Suprapubic skin (tissue), 4 donors: ENCODE measurements at regions not wholly inside any gene's neighbourhood (a gene's known extent, or its start where the extent isn't known, plus 50 kb on each side); places are given as distances from the start of the nearest gene placed in this dataset.

ENCODE experiments used
- DNase-seq, 2 donors: peaks; one replicate each; pipeline ENCODE4 v3.0.0-alpha.2; 2019; ENCODE audit warnings: low spot score in 2 of 2
- H3K27ac ChIP-seq: fragments of 200-600 bp; sonication (generic); one replicate; pipeline ENCODE4 v1.5.1; 2019
- H3K27me3 ChIP-seq: fragments of 200-600 bp; sonication (generic); one replicate; pipeline ENCODE4 v1.5.1; 2019
- H3K36me3 ChIP-seq: fragments of 200-600 bp; sonication (generic); one replicate; pipeline ENCODE4 v1.5.1; 2019
- H3K4me1 ChIP-seq: fragments of 200-600 bp; sonication (generic); one replicate; pipeline ENCODE4 v1.5.1; 2019
- H3K4me3 ChIP-seq: fragments of 200-600 bp; sonication (generic); one replicate; pipeline ENCODE4 v1.5.1; 2019; ENCODE audit warnings: mild to moderate bottlenecking
- H3K9me3 ChIP-seq: fragments of 200-600 bp; sonication (generic); one replicate; pipeline ENCODE4 v1.5.1; 2019
- EP300 ChIP-seq: sonication (generic); formaldehyde crosslinking; IDR thresholded peaks from one replicate; pipeline ENCODE4 v1.6.1; 2017; ENCODE audit warnings: antibody characterized with exemption
- POLR2A ChIP-seq, 2 donors: fragments of 450-650 bp; IDR thresholded peaks; one replicate each; pipeline ENCODE4 v1.6.1; 2017; ENCODE audit warnings: antibody characterized with exemption in 2 of 2, mild to moderate bottlenecking in 2 of 2, moderate library complexity in 2 of 2
- POLR2AphosphoS5 ChIP-seq, 3 donors: sonication (generic); formaldehyde crosslinking; IDR thresholded peaks; one replicate each; pipeline ENCODE4 v1.6.1; 2017; ENCODE audit warnings: antibody characterized with exemption in 3 of 3
- WGBS: methylation state at CpG from one replicate; pipeline ENCODE4 v1.1.5; 2018; 5-methylcytosine and 5-hydroxymethylcytosine counted together
- TF ChIP-seq, protein P1 (sequence below), 2 donors: fragments of 200-600 bp in 1 of 2; fragments of 450-650 bp in 1 of 2; sonication (generic) in 1 of 2; IDR thresholded peaks; one replicate each; pipeline ENCODE4 v1.5.1; 2016 to 2019; ENCODE audit warnings: antibody characterized with exemption in 2 of 2, mild to moderate bottlenecking in 1 of 2, moderate library complexity in 1 of 2

GRCh38 chr12:14186193-14186502, 179.3 kb upstream of the ATF7IP start:
- Histone ChIP-seq H3K4me3 (no peak overlapping the region), H3K9me3 (no peaks in the 10 kb centered on the region), H3K36me3 (no peaks in the 10 kb centered on the region), H3K4me1 (no peaks in the 10 kb centered on the region), H3K27me3 (no peaks in the 10 kb centered on the region), H3K27ac (no peak overlapping the region)
- 25% methylated on average over 2 of the region's 2 CpGs for WGBS
- no peak for DNase-seq
- TF ChIP-seq POLR2AphosphoS5 (IDR thresholded peaks at IDR 0.05) (no peak), EP300 (no peak), POLR2A (IDR thresholded peaks at IDR 0.05) (no peak)
- TF ChIP-seq, protein P1, sequence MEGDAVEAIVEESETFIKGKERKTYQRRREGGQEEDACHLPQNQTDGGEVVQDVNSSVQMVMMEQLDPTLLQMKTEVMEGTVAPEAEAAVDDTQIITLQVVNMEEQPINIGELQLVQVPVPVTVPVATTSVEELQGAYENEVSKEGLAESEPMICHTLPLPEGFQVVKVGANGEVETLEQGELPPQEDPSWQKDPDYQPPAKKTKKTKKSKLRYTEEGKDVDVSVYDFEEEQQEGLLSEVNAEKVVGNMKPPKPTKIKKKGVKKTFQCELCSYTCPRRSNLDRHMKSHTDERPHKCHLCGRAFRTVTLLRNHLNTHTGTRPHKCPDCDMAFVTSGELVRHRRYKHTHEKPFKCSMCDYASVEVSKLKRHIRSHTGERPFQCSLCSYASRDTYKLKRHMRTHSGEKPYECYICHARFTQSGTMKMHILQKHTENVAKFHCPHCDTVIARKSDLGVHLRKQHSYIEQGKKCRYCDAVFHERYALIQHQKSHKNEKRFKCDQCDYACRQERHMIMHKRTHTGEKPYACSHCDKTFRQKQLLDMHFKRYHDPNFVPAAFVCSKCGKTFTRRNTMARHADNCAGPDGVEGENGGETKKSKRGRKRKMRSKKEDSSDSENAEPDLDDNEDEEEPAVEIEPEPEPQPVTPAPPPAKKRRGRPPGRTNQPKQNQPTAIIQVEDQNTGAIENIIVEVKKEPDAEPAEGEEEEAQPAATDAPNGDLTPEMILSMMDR (IDR thresholded peaks at IDR 0.05) = no peak

DNA sequence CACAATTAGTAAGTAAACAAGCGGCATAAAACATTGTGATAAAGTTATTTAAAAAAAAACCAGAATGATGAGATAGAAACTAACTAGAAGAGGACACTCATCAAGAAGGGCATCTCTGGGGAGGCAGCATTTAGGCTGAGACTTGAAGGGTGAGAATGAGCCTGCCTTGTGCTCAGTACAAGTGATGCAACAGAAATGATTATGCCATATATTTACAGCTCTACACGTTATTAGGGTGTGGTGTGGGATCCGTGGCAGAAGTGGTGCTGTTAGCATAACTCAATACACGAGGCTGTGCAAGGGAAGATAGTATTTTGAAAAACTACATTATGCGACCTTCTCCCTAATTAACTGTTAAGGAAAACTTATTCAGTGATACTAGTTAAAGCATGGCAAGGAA, 178.5 kb upstream of the ATF7IP start:
- no peak overlapping the region for H3K27ac ChIP-seq
- no peaks in the 10 kb centered on the region for H3K4me1 ChIP-seq
- no peak for DNase-seq
- WGBS = 56% methylated on average over 5 of the region's 5 CpGs
- no peaks in the 10 kb centered on the region for H3K36me3 ChIP-seq
- no peak overlapping the region for H3K4me3 ChIP-seq
- TF ChIP-seq POLR2AphosphoS5 (IDR thresholded peaks at IDR 0.05) (no peak), POLR2A (IDR thresholded peaks at IDR 0.05) (no peak), EP300 (no peak)
- TF ChIP-seq, protein P1 (IDR thresholded peaks at IDR 0.05) = no peak
- no peaks in the 10 kb centered on the region for H3K9me3 ChIP-seq
- no peaks in the 10 kb centered on the region for H3K27me3 ChIP-seq

DNA sequence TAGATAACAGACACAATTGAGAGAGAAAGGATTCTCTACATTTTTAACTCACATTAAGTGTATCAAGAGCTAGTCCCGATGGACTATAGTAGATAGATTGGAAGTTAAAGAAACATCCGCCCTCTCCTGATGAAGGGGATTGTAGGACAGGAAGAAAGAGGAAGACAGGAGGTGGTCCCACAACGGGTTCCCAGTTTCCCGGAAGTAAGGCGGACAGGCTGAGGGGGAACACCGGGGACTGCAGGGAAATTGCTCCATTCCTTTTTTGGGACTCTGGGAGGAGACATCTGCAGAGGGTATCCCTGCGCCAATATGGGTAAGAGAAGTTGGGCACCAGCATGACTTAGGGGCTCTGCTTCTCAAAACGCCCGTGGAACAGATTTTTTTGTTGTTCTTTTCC, 177.5 kb upstream of the ATF7IP start:
- WGBS = 83% methylated on average over 9 of the region's 9 CpGs
- Histone ChIP-seq H3K4me1 (no peaks in the 10 kb centered on the region), H3K36me3 (no peaks in the 10 kb centered on the region), H3K27ac (no peak overlapping the region), H3K9me3 (no peaks in the 10 kb centered on the region), H3K4me3 (no peak overlapping the region), H3K27me3 (no peaks in the 10 kb centered on the region)
- DNase-seq = no peak
- TF ChIP-seq POLR2AphosphoS5 (IDR thresholded peaks at IDR 0.05) (no peak), POLR2A (IDR thresholded peaks at IDR 0.05) (no peak)
- TF ChIP-seq, protein P1 (IDR thresholded peaks at IDR 0.05) = no peak

GRCh38 chr12:14188744-14189143, 176.7 kb upstream of the ATF7IP start:
- no peaks in the 10 kb centered on the region for H3K27me3 ChIP-seq
- TF ChIP-seq, protein P1 (IDR thresholded peaks at IDR 0.05) = no peak
- no peak overlapping the region for H3K27ac ChIP-seq
- no peak for DNase-seq
- H3K4me3 ChIP-seq = no peak overlapping the region
- no peaks in the 10 kb centered on the region for H3K36me3 ChIP-seq
- WGBS = 7% methylated on average over 2 of the region's 2 CpGs
- H3K4me1 ChIP-seq = no peaks in the 10 kb centered on the region
- H3K9me3 ChIP-seq = no peaks in the 10 kb centered on the region

GRCh38 chr12:14190694-14191093, 174.8 kb upstream of the ATF7IP start:
- Histone ChIP-seq H3K4me3 (no peak overlapping the region), H3K27ac (no peak overlapping the region), H3K4me1 (no peaks in the 10 kb centered on the region), H3K27me3 (no peaks in the 10 kb centered on the region), H3K36me3 (no peaks in the 10 kb centered on the region), H3K9me3 (no peaks in the 10 kb centered on the region)
- WGBS = 67% methylated on average over 1 of the region's 1 CpG
- DNase-seq = no peak
- TF ChIP-seq EP300 = no peak
- TF ChIP-seq, protein P1 (IDR thresholded peaks at IDR 0.05) = no peak
- TF ChIP-seq POLR2AphosphoS5 (IDR thresholded peaks at IDR 0.05) = no peak
- no peak for TF ChIP-seq POLR2A (IDR thresholded peaks at IDR 0.05)
